ENCODE measurements at regions not wholly inside any gene's neighbourhood (a gene's known extent, or its start where the extent isn't known, plus 50 kb on each side); places are given as distances from the start of the nearest gene placed in this dataset.

- Mint-ChIP-seq H3K4me3 (no peak overlapping the region), H3K9me3 (peaks cover 4% of the 10 kb centered on the region), H3K27me3 (ENCODE audit: low read depth) (no peaks in the 10 kb centered on the region), H3K36me3 (ENCODE audit: low read depth) (no peaks in the 10 kb centered on the region), H3K4me1 (peaks cover 6% of the 10 kb centered on the region), H3K27ac (ENCODE audit: unreplicated experiment) (no peak overlapping the region)
- no peak for TF ChIP-seq CTCF (conservative IDR thresholded peaks at IDR 0.05)
- no peak for DNase-seq (ENCODE audit: low read depth, low spot score)
Observed at GRCh38 chr6:155967322-155967721, 511.7 kb upstream of the NOX3 start.

- H3K4me3 Mint-ChIP-seq = no peak overlapping the region
- H3K4me1 Mint-ChIP-seq = no peaks in the 10 kb centered on the region
- H3K9me3 Mint-ChIP-seq = peaks cover 9% of the 10 kb centered on the region
- no peaks in the 10 kb centered on the region for H3K27me3 Mint-ChIP-seq (ENCODE audit: low read depth)
- H3K27ac Mint-ChIP-seq (ENCODE audit: unreplicated experiment) = no peak overlapping the region
- no peaks in the 10 kb centered on the region for H3K36me3 Mint-ChIP-seq (ENCODE audit: low read depth)
- DNase-seq (ENCODE audit: low read depth, low spot score) = no peak
- no peak for TF ChIP-seq CTCF (conservative IDR thresholded peaks at IDR 0.05)
Observed at GRCh38 chr6:155964544-155964943, 508.9 kb upstream of the NOX3 start.

GRCh38 chr6:155962276-155962675 is 506.6 kb upstream of the NOX3 start:
- H3K27ac Mint-ChIP-seq (ENCODE audit: unreplicated experiment) = no peak overlapping the region
- peaks cover 7% of the 10 kb centered on the region for H3K9me3 Mint-ChIP-seq
- H3K4me3 Mint-ChIP-seq = no peak overlapping the region
- TF ChIP-seq CTCF (conservative IDR thresholded peaks at IDR 0.05) = no peak
- no peak for DNase-seq (ENCODE audit: low read depth, low spot score)
- no peaks in the 10 kb centered on the region for H3K27me3 Mint-ChIP-seq (ENCODE audit: low read depth)
- no peaks in the 10 kb centered on the region for H3K36me3 Mint-ChIP-seq (ENCODE audit: low read depth)
- H3K4me1 Mint-ChIP-seq = no peaks in the 10 kb centered on the region

GRCh38 chr6:155959898-155960495 is 504.4 kb upstream of the NOX3 start:
- TF ChIP-seq CTCF (conservative IDR thresholded peaks at IDR 0.05) = no peak
- Mint-ChIP-seq H3K9me3 (peaks cover 6% of the 10 kb centered on the region), H3K36me3 (ENCODE audit: low read depth) (no peaks in the 10 kb centered on the region), H3K4me3 (no peak overlapping the region), H3K27me3 (ENCODE audit: low read depth) (no peaks in the 10 kb centered on the region), H3K4me1 (no peaks in the 10 kb centered on the region), H3K27ac (ENCODE audit: unreplicated experiment) (no peak overlapping the region)
- DNase-seq (ENCODE audit: low read depth, low spot score) = no peak

GRCh38 chr6:155958550-155958949 is 502.9 kb upstream of the NOX3 start:
- Mint-ChIP-seq H3K9me3 (peaks cover 6% of the 10 kb centered on the region), H3K27ac (ENCODE audit: unreplicated experiment) (no peak overlapping the region), H3K4me1 (no peaks in the 10 kb centered on the region), H3K27me3 (ENCODE audit: low read depth) (no peaks in the 10 kb centered on the region), H3K4me3 (no peak overlapping the region), H3K36me3 (ENCODE audit: low read depth) (no peaks in the 10 kb centered on the region)
- TF ChIP-seq CTCF (conservative IDR thresholded peaks at IDR 0.05) = no peak
- DNase-seq (ENCODE audit: low read depth, low spot score) = no peak
